ENCODE measurements at regions not wholly inside any gene's neighbourhood (a gene's known extent, or its start where the extent isn't known, plus 50 kb on each side); places are given as distances from the start of the nearest gene placed in this dataset.

DNA sequence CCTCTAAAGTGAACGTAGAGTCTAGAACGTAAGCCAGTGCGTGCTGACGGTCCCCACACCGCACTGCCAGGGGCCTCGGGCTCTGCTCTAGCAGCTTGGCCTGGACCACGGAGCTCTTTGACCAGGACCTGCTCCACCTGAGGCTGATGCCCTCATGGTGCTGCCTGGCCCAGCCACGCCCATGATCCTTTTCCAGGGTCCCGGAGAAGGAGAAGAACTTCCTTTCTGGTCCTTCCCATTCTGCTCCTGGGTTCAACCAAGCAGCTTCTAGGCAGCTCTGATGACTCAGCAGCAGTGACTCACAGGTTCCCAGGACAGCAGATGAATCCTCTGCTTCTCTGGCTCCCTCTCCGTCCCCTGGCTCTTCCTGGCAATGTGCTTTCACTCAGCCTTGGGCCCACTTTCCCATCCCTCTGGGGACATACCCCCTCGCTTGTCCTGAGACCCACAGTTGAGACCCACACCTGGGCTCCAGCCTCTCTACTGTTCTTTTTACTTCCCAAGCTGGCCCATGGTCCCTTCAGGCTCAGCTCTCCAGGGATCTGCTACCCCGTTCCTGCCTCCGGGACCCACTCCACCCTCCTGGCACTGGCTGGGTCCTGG is 246.3 kb upstream of the RAB4A start:
- TF ChIP-seq POU2F2 (IDR thresholded peaks at IDR 0.05; ENCODE audit: low read depth, low read length) (no peak), POLR2A (IDR thresholded peaks at IDR 0.05; ENCODE audit: low read depth, low read length) (no peak)

Data from GM12891 (cell line).